H1 (cell line): ENCODE measurements at regions not wholly inside any gene's neighbourhood (a gene's known extent, or its start where the extent isn't known, plus 50 kb on each side); places are given as distances from the start of the nearest gene placed in this dataset.

ENCODE experiments used
- BCL11A ChIP-seq, 2 experiments: IDR thresholded peaks; one replicate each; pipeline ENCODE4 v1.6.1; 2011; ENCODE audit warnings: low read depth in 2 of 2, low read length in 2 of 2, mild to moderate bottlenecking in 2 of 2
- KDM1A ChIP-seq: fragments of 200-600, 300-600 bp; sonication (generic); IDR thresholded peaks from 2 replicates; pipeline ENCODE4 v1.7.1; 2016; ENCODE audit warnings: mild to moderate bottlenecking, low read length, borderline replicate concordance
- TF ChIP-seq, protein P1 (sequence below), 3 experiments: IDR thresholded peaks; 1 replicate in 2 of 3; 2 replicates in 1 of 3; pipeline versions ENCODE4 v1.5.1 to v1.6.1; 2011; ENCODE audit warnings: low read length in 3 of 3, mild to moderate bottlenecking in 3 of 3, inconsistent platforms in 2 of 3, low read depth in 1 of 3, moderate library complexity in 1 of 3; ENCODE audit not compliant: insufficient read depth in 1 of 3; ENCODE audit errors: control extremely low read depth in 1 of 3
- TF ChIP-seq, protein P2 (sequence below): IDR thresholded peaks from 2 replicates; pipeline ENCODE4 v1.6.1; 2011; ENCODE audit warnings: low read depth, mild to moderate bottlenecking, low read length; ENCODE audit not compliant: insufficient read depth
- TF ChIP-seq, protein P3 (sequence below): fragments of 300-600 bp; sonication (generic); IDR thresholded peaks from 2 replicates; pipeline ENCODE4 v1.7.1; 2012; ENCODE audit warnings: low read length, moderate library complexity, mild to moderate bottlenecking, inconsistent platforms; ENCODE audit not compliant: insufficient replicate concordance

DNA sequence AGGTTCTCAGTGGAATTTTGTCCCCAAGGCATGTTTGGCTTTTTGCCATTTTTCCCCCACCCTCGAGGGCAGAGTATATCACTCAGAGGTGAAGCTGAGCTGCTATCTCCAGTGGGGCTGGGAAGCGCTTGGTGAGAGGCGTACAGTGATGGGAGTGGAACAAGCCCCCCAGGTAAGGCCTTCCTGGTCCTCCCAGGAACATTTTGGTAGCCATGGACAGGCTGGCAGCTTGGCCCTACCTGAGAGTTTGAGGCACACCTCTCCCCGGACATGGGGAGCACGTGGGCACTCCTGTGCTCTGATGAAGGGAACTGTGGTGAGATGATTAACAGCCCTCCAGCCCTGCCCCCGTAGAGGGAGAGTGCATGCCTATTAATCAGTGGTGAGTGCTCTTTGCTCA lies 99.3 kb downstream of the C1QL2 start (continued):
- TF ChIP-seq, protein P1, sequence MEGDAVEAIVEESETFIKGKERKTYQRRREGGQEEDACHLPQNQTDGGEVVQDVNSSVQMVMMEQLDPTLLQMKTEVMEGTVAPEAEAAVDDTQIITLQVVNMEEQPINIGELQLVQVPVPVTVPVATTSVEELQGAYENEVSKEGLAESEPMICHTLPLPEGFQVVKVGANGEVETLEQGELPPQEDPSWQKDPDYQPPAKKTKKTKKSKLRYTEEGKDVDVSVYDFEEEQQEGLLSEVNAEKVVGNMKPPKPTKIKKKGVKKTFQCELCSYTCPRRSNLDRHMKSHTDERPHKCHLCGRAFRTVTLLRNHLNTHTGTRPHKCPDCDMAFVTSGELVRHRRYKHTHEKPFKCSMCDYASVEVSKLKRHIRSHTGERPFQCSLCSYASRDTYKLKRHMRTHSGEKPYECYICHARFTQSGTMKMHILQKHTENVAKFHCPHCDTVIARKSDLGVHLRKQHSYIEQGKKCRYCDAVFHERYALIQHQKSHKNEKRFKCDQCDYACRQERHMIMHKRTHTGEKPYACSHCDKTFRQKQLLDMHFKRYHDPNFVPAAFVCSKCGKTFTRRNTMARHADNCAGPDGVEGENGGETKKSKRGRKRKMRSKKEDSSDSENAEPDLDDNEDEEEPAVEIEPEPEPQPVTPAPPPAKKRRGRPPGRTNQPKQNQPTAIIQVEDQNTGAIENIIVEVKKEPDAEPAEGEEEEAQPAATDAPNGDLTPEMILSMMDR (IDR thresholded peaks at IDR 0.05; ENCODE audit: control extremely low read depth in 1 of 3, insufficient read depth in 1 of 3, low read depth in 1 of 3, low read length in 3 of 3): no peak
- TF ChIP-seq, protein P2, sequence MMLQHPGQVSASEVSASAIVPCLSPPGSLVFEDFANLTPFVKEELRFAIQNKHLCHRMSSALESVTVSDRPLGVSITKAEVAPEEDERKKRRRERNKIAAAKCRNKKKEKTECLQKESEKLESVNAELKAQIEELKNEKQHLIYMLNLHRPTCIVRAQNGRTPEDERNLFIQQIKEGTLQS: no peak
- TF ChIP-seq KDM1A (no peak), BCL11A (IDR thresholded peaks at IDR 0.05; ENCODE audit: low read depth in 2 of 2, low read length in 2 of 2) (no peak)
- TF ChIP-seq, protein P3, sequence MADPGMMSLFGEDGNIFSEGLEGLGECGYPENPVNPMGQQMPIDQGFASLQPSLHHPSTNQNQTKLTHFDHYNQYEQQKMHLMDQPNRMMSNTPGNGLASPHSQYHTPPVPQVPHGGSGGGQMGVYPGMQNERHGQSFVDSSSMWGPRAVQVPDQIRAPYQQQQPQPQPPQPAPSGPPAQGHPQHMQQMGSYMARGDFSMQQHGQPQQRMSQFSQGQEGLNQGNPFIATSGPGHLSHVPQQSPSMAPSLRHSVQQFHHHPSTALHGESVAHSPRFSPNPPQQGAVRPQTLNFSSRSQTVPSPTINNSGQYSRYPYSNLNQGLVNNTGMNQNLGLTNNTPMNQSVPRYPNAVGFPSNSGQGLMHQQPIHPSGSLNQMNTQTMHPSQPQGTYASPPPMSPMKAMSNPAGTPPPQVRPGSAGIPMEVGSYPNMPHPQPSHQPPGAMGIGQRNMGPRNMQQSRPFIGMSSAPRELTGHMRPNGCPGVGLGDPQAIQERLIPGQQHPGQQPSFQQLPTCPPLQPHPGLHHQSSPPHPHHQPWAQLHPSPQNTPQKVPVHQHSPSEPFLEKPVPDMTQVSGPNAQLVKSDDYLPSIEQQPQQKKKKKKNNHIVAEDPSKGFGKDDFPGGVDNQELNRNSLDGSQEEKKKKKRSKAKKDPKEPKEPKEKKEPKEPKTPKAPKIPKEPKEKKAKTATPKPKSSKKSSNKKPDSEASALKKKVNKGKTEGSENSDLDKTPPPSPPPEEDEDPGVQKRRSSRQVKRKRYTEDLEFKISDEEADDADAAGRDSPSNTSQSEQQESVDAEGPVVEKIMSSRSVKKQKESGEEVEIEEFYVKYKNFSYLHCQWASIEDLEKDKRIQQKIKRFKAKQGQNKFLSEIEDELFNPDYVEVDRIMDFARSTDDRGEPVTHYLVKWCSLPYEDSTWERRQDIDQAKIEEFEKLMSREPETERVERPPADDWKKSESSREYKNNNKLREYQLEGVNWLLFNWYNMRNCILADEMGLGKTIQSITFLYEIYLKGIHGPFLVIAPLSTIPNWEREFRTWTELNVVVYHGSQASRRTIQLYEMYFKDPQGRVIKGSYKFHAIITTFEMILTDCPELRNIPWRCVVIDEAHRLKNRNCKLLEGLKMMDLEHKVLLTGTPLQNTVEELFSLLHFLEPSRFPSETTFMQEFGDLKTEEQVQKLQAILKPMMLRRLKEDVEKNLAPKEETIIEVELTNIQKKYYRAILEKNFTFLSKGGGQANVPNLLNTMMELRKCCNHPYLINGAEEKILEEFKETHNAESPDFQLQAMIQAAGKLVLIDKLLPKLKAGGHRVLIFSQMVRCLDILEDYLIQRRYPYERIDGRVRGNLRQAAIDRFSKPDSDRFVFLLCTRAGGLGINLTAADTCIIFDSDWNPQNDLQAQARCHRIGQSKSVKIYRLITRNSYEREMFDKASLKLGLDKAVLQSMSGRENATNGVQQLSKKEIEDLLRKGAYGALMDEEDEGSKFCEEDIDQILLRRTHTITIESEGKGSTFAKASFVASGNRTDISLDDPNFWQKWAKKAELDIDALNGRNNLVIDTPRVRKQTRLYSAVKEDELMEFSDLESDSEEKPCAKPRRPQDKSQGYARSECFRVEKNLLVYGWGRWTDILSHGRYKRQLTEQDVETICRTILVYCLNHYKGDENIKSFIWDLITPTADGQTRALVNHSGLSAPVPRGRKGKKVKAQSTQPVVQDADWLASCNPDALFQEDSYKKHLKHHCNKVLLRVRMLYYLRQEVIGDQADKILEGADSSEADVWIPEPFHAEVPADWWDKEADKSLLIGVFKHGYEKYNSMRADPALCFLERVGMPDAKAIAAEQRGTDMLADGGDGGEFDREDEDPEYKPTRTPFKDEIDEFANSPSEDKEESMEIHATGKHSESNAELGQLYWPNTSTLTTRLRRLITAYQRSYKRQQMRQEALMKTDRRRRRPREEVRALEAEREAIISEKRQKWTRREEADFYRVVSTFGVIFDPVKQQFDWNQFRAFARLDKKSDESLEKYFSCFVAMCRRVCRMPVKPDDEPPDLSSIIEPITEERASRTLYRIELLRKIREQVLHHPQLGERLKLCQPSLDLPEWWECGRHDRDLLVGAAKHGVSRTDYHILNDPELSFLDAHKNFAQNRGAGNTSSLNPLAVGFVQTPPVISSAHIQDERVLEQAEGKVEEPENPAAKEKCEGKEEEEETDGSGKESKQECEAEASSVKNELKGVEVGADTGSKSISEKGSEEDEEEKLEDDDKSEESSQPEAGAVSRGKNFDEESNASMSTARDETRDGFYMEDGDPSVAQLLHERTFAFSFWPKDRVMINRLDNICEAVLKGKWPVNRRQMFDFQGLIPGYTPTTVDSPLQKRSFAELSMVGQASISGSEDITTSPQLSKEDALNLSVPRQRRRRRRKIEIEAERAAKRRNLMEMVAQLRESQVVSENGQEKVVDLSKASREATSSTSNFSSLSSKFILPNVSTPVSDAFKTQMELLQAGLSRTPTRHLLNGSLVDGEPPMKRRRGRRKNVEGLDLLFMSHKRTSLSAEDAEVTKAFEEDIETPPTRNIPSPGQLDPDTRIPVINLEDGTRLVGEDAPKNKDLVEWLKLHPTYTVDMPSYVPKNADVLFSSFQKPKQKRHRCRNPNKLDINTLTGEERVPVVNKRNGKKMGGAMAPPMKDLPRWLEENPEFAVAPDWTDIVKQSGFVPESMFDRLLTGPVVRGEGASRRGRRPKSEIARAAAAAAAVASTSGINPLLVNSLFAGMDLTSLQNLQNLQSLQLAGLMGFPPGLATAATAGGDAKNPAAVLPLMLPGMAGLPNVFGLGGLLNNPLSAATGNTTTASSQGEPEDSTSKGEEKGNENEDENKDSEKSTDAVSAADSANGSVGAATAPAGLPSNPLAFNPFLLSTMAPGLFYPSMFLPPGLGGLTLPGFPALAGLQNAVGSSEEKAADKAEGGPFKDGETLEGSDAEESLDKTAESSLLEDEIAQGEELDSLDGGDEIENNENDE: no peak
